AG09309 (cell line): ENCODE measurements at regions not wholly inside any gene's neighbourhood (a gene's known extent, or its start where the extent isn't known, plus 50 kb on each side); places are given as distances from the start of the nearest gene placed in this dataset.

Experiments used
- DNase-seq: peaks from one replicate; pipeline ENCODE4 v3.0.0-alpha.2; 2010; ENCODE audit warnings: low read depth
- H3K4me3 ChIP-seq: 2 replicates; pipeline ENCODE4 v1.5.1; 2011; ENCODE audit warnings: mild to moderate bottlenecking, low read depth, low read length, moderate library complexity; ENCODE audit not compliant: control insufficient read depth
- TF ChIP-seq, protein P1 (sequence below): IDR thresholded peaks from 2 replicates; pipeline ENCODE4 v1.5.1; 2011; ENCODE audit warnings: mild to moderate bottlenecking, low read depth, low read length, inconsistent platforms; ENCODE audit not compliant: insufficient read depth, control insufficient read depth; ENCODE audit errors: missing control alignments

DNA sequence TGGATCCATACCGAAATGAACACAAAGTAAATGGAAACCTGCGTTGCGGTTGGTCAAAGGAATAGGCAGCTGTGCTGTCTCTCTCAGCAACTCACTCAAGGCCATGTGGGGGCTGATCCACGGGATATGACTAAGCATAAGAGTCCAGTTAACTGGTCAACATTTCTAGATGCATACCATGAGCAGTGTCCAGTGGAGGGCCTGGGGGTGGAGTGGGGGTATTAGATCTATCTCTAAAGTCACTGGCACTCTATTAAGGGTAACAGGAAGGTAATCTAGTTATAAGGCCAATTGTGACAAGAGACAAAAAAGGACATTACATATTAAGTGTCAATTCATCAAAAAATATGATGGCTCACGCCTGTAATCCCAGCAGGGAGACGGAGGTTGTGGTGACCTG, 136.8 kb downstream of the TTC32 start:
- H3K4me3 ChIP-seq, result no peak overlapping the region
- no peak for DNase-seq

DNA sequence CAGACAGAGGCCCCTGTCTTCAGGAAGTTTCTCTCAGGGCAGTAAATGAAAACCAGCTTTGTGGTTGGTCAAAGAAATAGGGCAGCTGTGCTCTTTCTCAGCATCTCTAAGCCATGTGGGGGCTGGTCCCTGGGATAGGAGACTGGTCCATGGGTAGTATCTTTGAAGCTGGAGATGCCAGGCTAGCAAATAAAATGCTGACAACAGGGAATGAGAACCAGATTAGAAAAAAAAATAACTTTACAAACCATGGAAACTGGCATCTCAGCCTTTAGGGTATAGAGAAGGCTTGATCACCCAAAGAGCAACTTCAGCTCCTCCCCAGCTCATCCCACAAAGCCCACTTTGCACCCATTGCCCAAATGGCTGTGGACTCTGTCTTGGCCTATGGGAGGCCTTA, 138.1 kb downstream of the TTC32 start:
- H3K4me3 ChIP-seq, result no peak overlapping the region
- TF ChIP-seq, protein P1, sequence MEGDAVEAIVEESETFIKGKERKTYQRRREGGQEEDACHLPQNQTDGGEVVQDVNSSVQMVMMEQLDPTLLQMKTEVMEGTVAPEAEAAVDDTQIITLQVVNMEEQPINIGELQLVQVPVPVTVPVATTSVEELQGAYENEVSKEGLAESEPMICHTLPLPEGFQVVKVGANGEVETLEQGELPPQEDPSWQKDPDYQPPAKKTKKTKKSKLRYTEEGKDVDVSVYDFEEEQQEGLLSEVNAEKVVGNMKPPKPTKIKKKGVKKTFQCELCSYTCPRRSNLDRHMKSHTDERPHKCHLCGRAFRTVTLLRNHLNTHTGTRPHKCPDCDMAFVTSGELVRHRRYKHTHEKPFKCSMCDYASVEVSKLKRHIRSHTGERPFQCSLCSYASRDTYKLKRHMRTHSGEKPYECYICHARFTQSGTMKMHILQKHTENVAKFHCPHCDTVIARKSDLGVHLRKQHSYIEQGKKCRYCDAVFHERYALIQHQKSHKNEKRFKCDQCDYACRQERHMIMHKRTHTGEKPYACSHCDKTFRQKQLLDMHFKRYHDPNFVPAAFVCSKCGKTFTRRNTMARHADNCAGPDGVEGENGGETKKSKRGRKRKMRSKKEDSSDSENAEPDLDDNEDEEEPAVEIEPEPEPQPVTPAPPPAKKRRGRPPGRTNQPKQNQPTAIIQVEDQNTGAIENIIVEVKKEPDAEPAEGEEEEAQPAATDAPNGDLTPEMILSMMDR, result no peak
- DNase-seq, result no peak

More for the DNA sequence above, 136.8 kb downstream of the TTC32 start:
- TF ChIP-seq, protein P1, result no peak

DNA sequence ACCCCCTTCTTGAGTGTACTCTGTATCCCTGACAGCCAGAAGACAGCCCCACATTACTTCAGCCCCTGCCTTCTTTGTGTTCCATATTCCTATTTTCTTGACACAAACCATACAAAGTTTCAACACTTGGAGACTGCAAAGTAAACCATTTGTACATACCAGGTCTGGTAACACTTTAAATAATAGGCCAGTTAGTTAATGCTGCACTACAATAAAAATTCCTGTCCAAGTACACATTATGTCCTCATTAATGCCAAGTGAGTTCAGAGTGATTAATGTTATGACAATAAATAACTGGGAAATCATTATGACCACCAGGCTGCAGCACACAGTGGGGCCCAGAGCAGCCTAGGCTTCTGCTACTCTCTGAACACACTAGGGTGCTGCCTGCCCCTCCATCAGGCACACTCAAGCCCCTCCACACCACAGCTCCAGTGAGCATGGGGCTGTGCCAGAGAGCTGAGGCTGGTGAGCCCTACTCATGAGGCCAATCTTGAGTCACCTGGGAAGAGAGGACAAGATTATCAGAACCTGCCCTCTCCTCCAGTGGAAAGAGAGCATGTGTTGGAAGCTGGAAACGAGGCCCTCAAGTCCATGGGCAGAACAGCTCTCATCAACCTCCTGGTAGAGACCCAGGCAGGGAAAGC, 138.7 kb downstream of the TTC32 start:
- no peak overlapping the region for H3K4me3 ChIP-seq
- TF ChIP-seq, protein P1, result no peak
- no peak for DNase-seq

DNA sequence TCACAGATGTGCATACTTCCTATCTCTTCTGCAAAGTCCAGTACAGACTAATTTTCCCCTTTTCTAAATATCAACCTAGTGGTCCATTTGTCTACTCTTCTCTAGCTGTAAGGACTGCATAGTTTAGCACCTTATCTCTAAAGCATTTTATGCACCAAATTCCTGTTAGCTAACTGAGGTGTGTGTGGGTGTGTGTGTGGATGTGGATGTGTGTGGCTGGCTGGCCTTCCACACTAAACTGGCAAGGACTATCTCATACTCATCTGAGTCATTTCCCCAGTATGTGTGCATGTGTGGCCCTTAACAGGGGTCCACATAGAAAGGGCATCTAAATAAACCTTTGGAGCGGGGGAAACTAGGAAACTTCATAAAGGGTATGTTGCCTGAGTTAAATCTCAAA, 139.6 kb downstream of the TTC32 start:
- no peak for DNase-seq
- H3K4me3 ChIP-seq, result no peak overlapping the region
- TF ChIP-seq, protein P1, result no peak

DNA sequence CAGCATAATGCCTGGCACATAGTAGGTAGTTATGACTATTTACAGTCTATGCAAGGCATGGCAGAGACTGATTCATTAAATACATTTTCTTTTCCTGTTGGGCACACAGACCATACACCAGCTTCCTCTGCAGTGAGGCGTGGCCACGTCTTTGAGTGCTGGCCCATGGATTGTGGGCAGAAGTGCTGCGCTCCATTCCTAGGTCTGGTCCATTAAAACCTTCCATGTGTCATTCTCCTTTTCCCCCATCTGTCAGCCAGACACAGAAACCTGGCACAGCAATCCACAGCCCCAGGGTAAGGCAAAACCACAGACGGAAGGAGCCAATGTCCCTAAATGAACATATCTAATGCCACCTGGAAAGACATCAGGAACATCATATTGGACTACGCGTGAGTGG, 141.9 kb downstream of the TTC32 start:
- no peak for DNase-seq
- TF ChIP-seq, protein P1, result no peak
- H3K4me3 ChIP-seq, result no peak overlapping the region

DNA sequence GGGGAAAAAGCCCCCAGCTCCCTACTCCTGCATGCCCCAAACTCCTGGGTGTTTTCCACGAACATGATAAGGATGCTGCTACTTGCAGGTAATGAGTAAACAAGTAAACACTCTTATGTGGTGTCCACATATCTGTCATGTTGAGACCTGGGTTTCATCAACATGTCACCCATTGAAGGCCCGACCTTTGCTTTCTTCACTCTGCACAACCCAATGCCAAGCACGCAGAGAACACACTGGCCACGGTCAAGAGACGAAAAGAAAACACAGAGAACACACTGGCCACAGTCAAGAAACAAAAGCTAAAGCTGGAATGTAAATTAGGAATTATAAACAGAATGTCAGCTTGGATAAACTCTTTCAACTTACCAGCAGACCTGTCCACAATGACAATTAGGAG, 143.1 kb downstream of the TTC32 start:
- TF ChIP-seq, protein P1, result no peak
- no peak overlapping the region for H3K4me3 ChIP-seq
- no peak for DNase-seq
